GM12878 (cell line): ENCODE measurements at regions not wholly inside any gene's neighbourhood (a gene's known extent, or its start where the extent isn't known, plus 50 kb on each side); places are given as distances from the start of the nearest gene placed in this dataset.

Experiments
- ATAC-seq: fragments of 200-7000 bp; cut with Tn5 transposase; 3 replicates; pipeline ENCODE4 v1.9.1; 2020; ENCODE audit warnings: mild to moderate bottlenecking, moderate library complexity
- BruUV-seq: library from RNA; stranded (reverse); fragments of 400-500 nt; replicated peaks from 2 replicates; lab custom pipeline; 2021; lab: Mats Ljungman, UMichigan
- CTCF ChIA-PET: fragments of 300-600 bp; sonication (Branson Sonifier 250); formaldehyde crosslinking; extraction: SDS; loops from one replicate; lab custom pipeline; 2021; ENCODE audit warnings: inconsistent platforms; lab: Yijun Ruan, JAX
- POLR2A ChIA-PET: fragments of 350-600 bp; formaldehyde crosslinking; extraction: SDS; loops from one replicate; lab custom pipeline; 2021; ENCODE audit warnings: inconsistent platforms; lab: Charles Lee
- RAD21 ChIA-PET: fragments of 300-600 bp; sonication (Branson Sonifier 250); formaldehyde crosslinking; loops from one replicate; lab custom pipeline; 2023; ENCODE audit warnings: antibody characterized with exemption; ENCODE audit not compliant: unreplicated experiment; lab: Charles Lee
- SMC1A ChIA-PET: fragments of 300-600 bp; sonication (Branson Sonifier 250); formaldehyde crosslinking; loops from one replicate; lab custom pipeline; 2023; ENCODE audit not compliant: unreplicated experiment, uncharacterized antibody; lab: Charles Lee
- DNase-seq: peaks from one replicate; pipeline ENCODE4 v3.0.0-alpha.2; 2011; ENCODE audit warnings: low read depth, low spot score
- FAIRE-seq: peaks from 3 replicates; lab custom pipeline; 2011; peaks lifted over from hg19 to GRCh38; lab: Jason Lieb, UNC
- H2AFZ ChIP-seq: 2 replicates; pipeline ENCODE4 v1.6.0; 2011; ENCODE audit warnings: low read depth, low read length, control low read depth; ENCODE audit not compliant: control insufficient read depth
- H3K27ac ChIP-seq: 2 replicates; pipeline ENCODE4 v1.5.1; 2011; ENCODE audit warnings: control low read depth; ENCODE audit not compliant: control insufficient read depth, insufficient read depth
- H3K27me3 ChIP-seq, 2 experiments: replicated peaks in 1 of 2; 2 replicates each; pipeline versions ENCODE4 v1.6.0 to v1.6.1; 2011; ENCODE audit warnings: low read length in 1 of 2; ENCODE audit not compliant: control insufficient read depth in 2 of 2, insufficient read depth in 2 of 2
- H3K36me3 ChIP-seq, 2 experiments: 2 replicates each; pipeline ENCODE4 v1.5.1; 2011; ENCODE audit warnings: low read length in 1 of 2; ENCODE audit not compliant: control insufficient read depth in 2 of 2, insufficient read depth in 2 of 2
- H3K4me1 ChIP-seq: 2 replicates; pipeline ENCODE4 v1.6.1; 2011; ENCODE audit warnings: mild to moderate bottlenecking, low read length, moderate library complexity, mixed read lengths; ENCODE audit not compliant: control insufficient read depth, insufficient read depth
- H3K4me2 ChIP-seq: 2 replicates; pipeline ENCODE4 v1.6.0; 2011; ENCODE audit warnings: control low read depth; ENCODE audit not compliant: control insufficient read depth, insufficient read depth
- H3K4me3 ChIP-seq: fragments of 200-600 bp; sonication (generic); 2 replicates; pipeline ENCODE4 v1.5.1; 2016
- H3K79me2 ChIP-seq: 2 replicates; pipeline ENCODE4 v1.6.0; 2011; ENCODE audit warnings: low read length; ENCODE audit not compliant: control insufficient read depth, insufficient read depth
- H3K9ac ChIP-seq: 2 replicates; pipeline ENCODE4 v1.8.0; 2011; ENCODE audit warnings: low read length, control low read depth, mixed read lengths; ENCODE audit not compliant: control insufficient read depth, insufficient read depth
- H3K9me3 ChIP-seq: replicated peaks from 3 replicates; pipeline ENCODE4 v1.5.1; 2011; ENCODE audit warnings: mild to moderate bottlenecking, low read length; ENCODE audit not compliant: control insufficient read depth, insufficient read depth
- H4K20me1 ChIP-seq: 2 replicates; pipeline ENCODE4 v1.6.0; 2011; ENCODE audit not compliant: control insufficient read depth, insufficient read depth
- ASH2L ChIP-seq: fragments of 300-600, 200-600 bp; sonication (generic); IDR thresholded peaks from 2 replicates; pipeline ENCODE4 v1.6.1; 2017; ENCODE audit warnings: low read depth, mild to moderate bottlenecking, borderline replicate concordance
- BMI1 ChIP-seq: fragments of 450-650 bp; IDR thresholded peaks from 2 replicates; pipeline ENCODE4 v1.6.1; 2016; ENCODE audit warnings: mild to moderate bottlenecking, moderate library complexity, borderline replicate concordance
- CHD1 ChIP-seq: IDR thresholded peaks from 2 replicates; pipeline ENCODE4 v1.6.1; 2012; ENCODE audit warnings: low read depth, low read length, improper control_type of control experiment
- CREB1 ChIP-seq: IDR thresholded peaks from 2 replicates; pipeline ENCODE4 v1.6.1; 2012; ENCODE audit warnings: low read depth, mild to moderate bottlenecking, inconsistent platforms
- CREM ChIP-seq: IDR thresholded peaks from 2 replicates; pipeline ENCODE4 v1.6.1; 2014; ENCODE audit warnings: antibody characterized with exemption, low read depth
- EED ChIP-seq: sonication (generic); IDR thresholded peaks from 2 replicates; pipeline ENCODE4 v1.6.1; 2016; ENCODE audit warnings: antibody characterized with exemption, low read depth
- KAT2A ChIP-seq: conservative IDR thresholded peaks from 2 replicates; pipeline ENCODE4 v1.6.1; 2011; ENCODE audit warnings: low read depth, low read length; ENCODE audit not compliant: control insufficient read depth
- NFXL1 ChIP-seq: fragments of 450-650 bp; IDR thresholded peaks from 2 replicates; pipeline ENCODE4 v1.6.1; 2017; ENCODE audit warnings: antibody characterized with exemption, mild to moderate bottlenecking, borderline replicate concordance
- POLR2A ChIP-seq: IDR thresholded peaks from 2 replicates; pipeline ENCODE4 v1.6.1; 2011; ENCODE audit warnings: low read depth, mild to moderate bottlenecking, low read length
- RELB ChIP-seq: fragments of 450-650 bp; IDR thresholded peaks from 2 replicates; pipeline ENCODE4 v1.6.1; 2017; ENCODE audit warnings: low read depth, mild to moderate bottlenecking, moderate library complexity
- SIN3A ChIP-seq: IDR thresholded peaks from 2 replicates; pipeline ENCODE4 v1.6.1; 2012; ENCODE audit warnings: low read depth, low read length, improper control_type of control experiment
- ZSCAN29 ChIP-seq: fragments of 450-650 bp; IDR thresholded peaks from 2 replicates; pipeline ENCODE4 v1.6.1; 2017; ENCODE audit warnings: mild to moderate bottlenecking, moderate library complexity
- WGBS: methylation state at CpG from one replicate; pipeline ENCODE4 v1.1.6; 2016; ENCODE audit warnings: low lambda C conversion rate; ENCODE audit not compliant: insufficient replicate concordance, insufficient coverage; ENCODE audit errors: missing lambda C conversion rate; 5-methylcytosine and 5-hydroxymethylcytosine counted together
- in situ Hi-C: fragments of 300-500 bp; cut with MboI; formaldehyde crosslinking; loops from 9 replicates; pipeline ENCODE4 v1.14.3; 2018; ENCODE audit warnings: mixed read lengths
- intact Hi-C: fragments of 100-400 bp; cut with micrococcal nuclease; formaldehyde crosslinking; loops from one replicate; pipeline ENCODE4 v1.14.2; 2022; ENCODE audit not compliant: unreplicated experiment
- TF ChIP-seq, protein P1 (sequence below): IDR thresholded peaks from 2 replicates; pipeline ENCODE4 v1.6.1; 2011; ENCODE audit warnings: borderline replicate concordance, low read depth, mild to moderate bottlenecking, moderate library complexity, low read length; ENCODE audit not compliant: insufficient read depth, poor library complexity, severe bottlenecking
- TF ChIP-seq, protein P2 (sequence below): IDR thresholded peaks from 2 replicates; pipeline ENCODE4 v1.6.1; 2011; ENCODE audit warnings: borderline replicate concordance, low read depth, mild to moderate bottlenecking, moderate library complexity, mixed read lengths, low read length; ENCODE audit not compliant: insufficient read depth; ENCODE audit errors: extremely low read length

- Histone ChIP-seq H3K9me3 (no peaks in the 10 kb centered on the region), H4K20me1 (no peaks in the 10 kb centered on the region), H2AFZ (no peak overlapping the region), H3K27me3 (no peaks in the 10 kb centered on the region), H3K4me3 (no peak overlapping the region), H3K36me3 (no peaks in the 10 kb centered on the region), H3K79me2 (no peaks in the 10 kb centered on the region), H3K4me2 (no peak overlapping the region), H3K9ac (no peak overlapping the region), H3K4me1 (no peaks in the 10 kb centered on the region), H3K27ac (no peak overlapping the region)
- ChIA-PET SMC1A (interaction anchor here (0.5 kb wide), 1 partner anchor 235 kb away, joined by 3 read pairs; no protein-coding TSS in a partner anchor), RAD21 (no interaction called here), POLR2A (no interaction called here), CTCF (no interaction called here)
- DNase-seq (no peak), ATAC-seq (no peak), FAIRE-seq (no peak)
- in situ Hi-C loops = no loop called here
- intact Hi-C loops = no loop called here
- no TSS peak for BruUV-seq
- no peak for TF ChIP-seq NFXL1
- 76% methylated on average over 5 of the region's 5 CpGs for WGBS
Observed at GRCh38 chr21:15967661-15968060, 237.9 kb downstream of the USP25 start.

- no peaks in the 10 kb centered on the region for H3K27me3 ChIP-seq
- SMC1A ChIA-PET = interaction anchor here (0.5 kb wide), 1 partner anchor 544 kb away, joined by 3 read pairs; no protein-coding TSS in a partner anchor
- ATAC-seq = no peak
- no TSS peak for BruUV-seq
- intact Hi-C loops (no loop called here), in situ Hi-C loops (no loop called here)
- RAD21 ChIA-PET = no interaction called here
- no peak overlapping the region for H3K4me3 ChIP-seq
- POLR2A ChIA-PET = no interaction called here
- TF ChIP-seq ASH2L = no peak
- TF ChIP-seq RELB = no peak
- TF ChIP-seq, protein P1, sequence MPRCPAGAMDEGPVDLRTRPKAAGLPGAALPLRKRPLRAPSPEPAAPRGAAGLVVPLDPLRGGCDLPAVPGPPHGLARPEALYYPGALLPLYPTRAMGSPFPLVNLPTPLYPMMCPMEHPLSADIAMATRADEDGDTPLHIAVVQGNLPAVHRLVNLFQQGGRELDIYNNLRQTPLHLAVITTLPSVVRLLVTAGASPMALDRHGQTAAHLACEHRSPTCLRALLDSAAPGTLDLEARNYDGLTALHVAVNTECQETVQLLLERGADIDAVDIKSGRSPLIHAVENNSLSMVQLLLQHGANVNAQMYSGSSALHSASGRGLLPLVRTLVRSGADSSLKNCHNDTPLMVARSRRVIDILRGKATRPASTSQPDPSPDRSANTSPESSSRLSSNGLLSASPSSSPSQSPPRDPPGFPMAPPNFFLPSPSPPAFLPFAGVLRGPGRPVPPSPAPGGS = no peak
- TF ChIP-seq ZSCAN29 = no peak
- no peak for TF ChIP-seq CREB1
- TF ChIP-seq KAT2A = no peak
- no peak for TF ChIP-seq CHD1
- no peak for TF ChIP-seq CREM
- no peak for TF ChIP-seq SIN3A
- TF ChIP-seq BMI1 = no peak
- no peak for TF ChIP-seq EED
- TF ChIP-seq, protein P2, sequence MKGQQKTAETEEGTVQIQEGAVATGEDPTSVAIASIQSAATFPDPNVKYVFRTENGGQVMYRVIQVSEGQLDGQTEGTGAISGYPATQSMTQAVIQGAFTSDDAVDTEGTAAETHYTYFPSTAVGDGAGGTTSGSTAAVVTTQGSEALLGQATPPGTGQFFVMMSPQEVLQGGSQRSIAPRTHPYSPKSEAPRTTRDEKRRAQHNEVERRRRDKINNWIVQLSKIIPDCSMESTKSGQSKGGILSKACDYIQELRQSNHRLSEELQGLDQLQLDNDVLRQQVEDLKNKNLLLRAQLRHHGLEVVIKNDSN = no peak
- no peak for TF ChIP-seq POLR2A
- TF ChIP-seq, all 136 proteins: peak for 0
- WGBS = 0% methylated on average over 1 of the region's 1 CpG
- DNase-seq (no peak), FAIRE-seq (no peak)
- Histone ChIP-seq H3K4me1 (no peaks in the 10 kb centered on the region), H4K20me1 (no peaks in the 10 kb centered on the region), H2AFZ (no peak overlapping the region), H3K79me2 (no peaks in the 10 kb centered on the region), H3K9me3 (no peaks in the 10 kb centered on the region), H3K36me3 (no peaks in the 10 kb centered on the region), H3K9ac (no peak overlapping the region), H3K4me2 (no peak overlapping the region), H3K27ac (no peak overlapping the region)
- CTCF ChIA-PET = no interaction called here
Observed at GRCh38 chr21:15968776-15969310, 239.1 kb downstream of the USP25 start.
